HG02870 (cell line): ENCODE measurements at regions not wholly inside any gene's neighbourhood (a gene's known extent, or its start where the extent isn't known, plus 50 kb on each side); places are given as distances from the start of the nearest gene placed in this dataset.
"Not testable (repeated sequence)": the region's sequence is repeated elsewhere in the genome, so short reads cannot be mapped to it uniquely, and the experiment has no call there.

Experiments
- ATAC-seq: cut with Tn5 transposase; IDR thresholded peaks from one replicate; pipeline ENCODE4 v1.9.1; 2021; ENCODE audit warnings: mild to moderate bottlenecking, moderate library complexity; ENCODE audit not compliant: unreplicated experiment

GRCh38 chr2:107738266-107738665 is 88.4 kb upstream of the RGPD4 start:
- ATAC-seq, result no peak

- no peak for ATAC-seq
These were observed 86.4 kb upstream of the RGPD4 start for GRCh38 chr2:107740300-107740699.

GRCh38 chr2:107742460-107743027 is 84.1 kb upstream of the RGPD4 start:
- no peak for ATAC-seq

GRCh38 chr2:107743274-107743673 is 83.4 kb upstream of the RGPD4 start:
- no peak for ATAC-seq

- no peak for ATAC-seq
These were observed 81.6 kb upstream of the RGPD4 start for GRCh38 chr2:107745100-107745499.

- not testable (repeated sequence) for ATAC-seq
These were observed 80.0 kb upstream of the RGPD4 start for GRCh38 chr2:107746552-107747198.

GRCh38 chr2:107747199-107747963 is 79.3 kb upstream of the RGPD4 start:
- ATAC-seq, result not testable (repeated sequence)

GRCh38 chr2:107747964-107748583 is 78.6 kb upstream of the RGPD4 start:
- ATAC-seq, result no peak

- ATAC-seq, result no peak
These were observed 74.8 kb upstream of the RGPD4 start for GRCh38 chr2:107751936-107752335.

- ATAC-seq, result not testable (repeated sequence)
These were observed 72.9 kb upstream of the RGPD4 start for GRCh38 chr2:107753806-107754205.

GRCh38 chr2:107757223-107757622 is 69.5 kb upstream of the RGPD4 start:
- no peak for ATAC-seq

GRCh38 chr2:107760620-107761364 is 65.9 kb upstream of the RGPD4 start:
- ATAC-seq, result no peak

GRCh38 chr2:107772353-107772752 is 54.3 kb upstream of the RGPD4 start:
- ATAC-seq, result no peak

- no peak for ATAC-seq
These were observed 51.5 kb upstream of the RGPD4 start for GRCh38 chr2:107775211-107775610.

- ATAC-seq, result no peak
These were observed 50.9 kb upstream of the RGPD4 start for GRCh38 chr2:107775791-107776190.

- ATAC-seq, result no peak
These were observed 50.3 kb upstream of the RGPD4 start for GRCh38 chr2:107776362-107776761.
